GM12865 (cell line): ENCODE measurements at regions not wholly inside any gene's neighbourhood (a gene's known extent, or its start where the extent isn't known, plus 50 kb on each side); places are given as distances from the start of the nearest gene placed in this dataset.

ENCODE experiments used
- DNase-seq: peaks from one replicate; pipeline ENCODE4 v3.0.0; 2010; ENCODE audit warnings: low read depth
- H3K4me3 ChIP-seq: 2 replicates; pipeline ENCODE4 v1.5.1; 2011; ENCODE audit warnings: mild to moderate bottlenecking, low read depth, low read length, control low read depth
- TF ChIP-seq, protein P1 (sequence below): IDR thresholded peaks from 2 replicates; pipeline ENCODE4 v1.5.1; 2011; ENCODE audit warnings: low read length, control low read depth, low read depth, inconsistent platforms; ENCODE audit not compliant: insufficient read depth; ENCODE audit errors: missing control alignments

DNA sequence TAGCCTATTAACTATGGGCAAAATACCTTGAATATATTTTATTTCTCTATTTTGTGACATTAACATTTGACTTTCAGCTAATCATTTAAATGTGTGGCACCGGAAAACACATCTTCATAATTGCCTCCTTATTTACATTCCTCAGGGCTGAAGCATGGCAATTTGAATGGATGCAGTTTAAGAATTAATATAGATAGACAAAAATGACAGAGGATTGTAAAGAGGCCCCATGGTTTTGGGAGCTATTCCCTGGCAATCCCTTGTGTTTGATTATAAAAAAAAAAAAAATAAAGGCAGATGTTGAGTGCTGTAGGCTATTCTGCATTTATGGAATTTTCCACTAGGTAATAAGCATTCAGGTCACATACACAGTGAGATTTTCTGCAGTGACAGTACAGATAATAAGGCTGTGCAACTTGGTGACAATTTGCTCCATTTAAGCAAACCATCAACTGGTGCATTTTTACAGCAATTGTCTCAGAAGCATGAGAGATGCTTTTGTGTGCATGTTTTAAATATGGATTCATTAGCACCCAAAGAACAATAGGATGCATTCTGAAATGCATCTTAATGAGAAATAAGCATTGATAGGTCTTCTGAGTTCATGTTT is 123.2 kb upstream of the SLC38A4 start:
- TF ChIP-seq, protein P1, sequence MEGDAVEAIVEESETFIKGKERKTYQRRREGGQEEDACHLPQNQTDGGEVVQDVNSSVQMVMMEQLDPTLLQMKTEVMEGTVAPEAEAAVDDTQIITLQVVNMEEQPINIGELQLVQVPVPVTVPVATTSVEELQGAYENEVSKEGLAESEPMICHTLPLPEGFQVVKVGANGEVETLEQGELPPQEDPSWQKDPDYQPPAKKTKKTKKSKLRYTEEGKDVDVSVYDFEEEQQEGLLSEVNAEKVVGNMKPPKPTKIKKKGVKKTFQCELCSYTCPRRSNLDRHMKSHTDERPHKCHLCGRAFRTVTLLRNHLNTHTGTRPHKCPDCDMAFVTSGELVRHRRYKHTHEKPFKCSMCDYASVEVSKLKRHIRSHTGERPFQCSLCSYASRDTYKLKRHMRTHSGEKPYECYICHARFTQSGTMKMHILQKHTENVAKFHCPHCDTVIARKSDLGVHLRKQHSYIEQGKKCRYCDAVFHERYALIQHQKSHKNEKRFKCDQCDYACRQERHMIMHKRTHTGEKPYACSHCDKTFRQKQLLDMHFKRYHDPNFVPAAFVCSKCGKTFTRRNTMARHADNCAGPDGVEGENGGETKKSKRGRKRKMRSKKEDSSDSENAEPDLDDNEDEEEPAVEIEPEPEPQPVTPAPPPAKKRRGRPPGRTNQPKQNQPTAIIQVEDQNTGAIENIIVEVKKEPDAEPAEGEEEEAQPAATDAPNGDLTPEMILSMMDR: no peak
- no peak overlapping the region for H3K4me3 ChIP-seq
- DNase-seq: no peak

DNA sequence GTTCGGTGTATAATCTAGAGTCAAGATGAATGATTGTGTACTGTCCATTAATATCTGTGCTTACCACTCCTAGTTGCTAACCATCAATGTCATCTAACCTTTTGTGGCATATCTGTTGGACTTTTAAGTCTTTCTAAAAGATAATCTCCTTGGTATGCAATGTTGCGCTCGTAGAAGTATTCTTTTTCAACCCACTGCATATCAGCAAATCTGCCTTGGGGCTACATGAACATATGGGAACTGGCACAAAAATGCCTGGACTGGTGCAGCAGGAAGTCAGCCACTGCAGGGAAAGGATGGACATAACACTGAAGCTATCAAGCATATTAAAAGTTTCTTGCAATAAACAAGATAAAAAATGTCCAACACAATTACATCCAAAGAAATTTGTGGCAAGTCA is 124.3 kb upstream of the SLC38A4 start:
- H3K4me3 ChIP-seq: no peak overlapping the region
- TF ChIP-seq, protein P1: no peak
- no peak for DNase-seq

DNA sequence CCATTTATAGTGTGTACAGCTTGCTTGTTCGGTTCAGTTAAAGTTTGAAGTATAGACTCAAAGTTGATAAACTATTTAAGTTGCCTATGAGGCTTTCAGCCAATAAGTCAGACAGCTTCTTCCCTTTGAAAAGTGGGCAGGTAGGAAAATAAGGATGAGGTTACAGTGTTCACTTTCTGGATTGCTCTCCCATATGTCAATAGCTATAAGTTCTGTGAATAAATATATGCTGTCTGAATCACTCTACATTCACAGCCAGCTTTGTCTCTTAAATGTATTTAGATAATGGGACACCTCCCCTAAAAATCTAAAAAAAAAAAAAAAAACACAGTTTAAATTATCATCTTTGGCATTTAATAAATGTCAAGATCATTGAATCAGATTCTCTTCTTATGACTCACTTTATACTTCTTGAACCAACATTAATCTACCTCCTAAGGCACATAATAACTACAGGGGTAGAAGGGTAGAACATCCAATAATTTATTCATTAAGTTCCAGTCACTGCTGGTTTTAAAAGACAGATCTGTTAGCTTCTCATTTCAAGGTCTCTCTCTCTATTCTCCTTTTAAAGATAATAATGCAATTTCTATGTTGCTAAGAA is 126.4 kb upstream of the PCED1B start:
- DNase-seq: no peak
- H3K4me3 ChIP-seq: no peak overlapping the region
- TF ChIP-seq, protein P1: no peak

DNA sequence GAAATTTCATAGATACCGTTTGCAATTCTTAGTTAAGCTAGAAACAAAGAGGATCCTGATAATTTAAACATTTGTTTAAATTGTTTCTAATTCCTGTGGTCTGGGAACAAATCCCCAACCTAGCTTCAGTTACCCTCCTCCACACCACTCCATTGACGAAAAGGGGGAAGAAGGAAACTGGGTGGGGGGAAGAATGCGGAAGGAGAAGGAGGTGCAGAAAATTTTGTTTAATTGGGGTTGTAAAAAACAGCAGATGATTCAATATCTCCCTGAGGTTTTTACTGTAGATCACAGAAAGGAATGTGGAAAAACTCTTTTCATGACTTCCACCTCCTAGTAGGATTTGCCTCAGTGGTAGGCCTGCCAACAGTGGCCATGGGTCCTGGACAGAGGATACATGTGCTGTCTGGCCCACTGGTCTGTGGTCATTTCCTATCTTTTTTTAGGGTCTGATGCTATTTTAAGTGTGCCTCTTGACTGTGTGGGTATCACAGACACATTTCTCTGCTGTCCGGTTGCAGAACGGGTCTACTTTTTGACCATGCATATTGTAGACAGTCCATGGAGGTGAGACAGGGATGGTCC is 122.9 kb upstream of the PCED1B start:
- no peak overlapping the region for H3K4me3 ChIP-seq
- no peak for DNase-seq
- TF ChIP-seq, protein P1: no peak

GRCh38 chr12:46958053-46958452 is 121.4 kb upstream of the PCED1B start:
- no peak for DNase-seq
- no peak overlapping the region for H3K4me3 ChIP-seq
- TF ChIP-seq, protein P1: no peak

GRCh38 chr12:46958599-46959290 is 120.7 kb upstream of the PCED1B start:
- TF ChIP-seq, protein P1: no peak
- no peak overlapping the region for H3K4me3 ChIP-seq
- no peak for DNase-seq
